Activated CD4-positive, alpha-beta memory T cell treated with anti-CD3 and anti-CD28 coated beads for 36 hours (primary cell): ENCODE measurements at regions not wholly inside any gene's neighbourhood (a gene's known extent, or its start where the extent isn't known, plus 50 kb on each side); places are given as distances from the start of the nearest gene placed in this dataset.

Source experiments
- CTCF ChIA-PET: fragments of 350-600 bp; sonication (Branson Sonifier 250); formaldehyde crosslinking; loops from one replicate; lab custom pipeline; 2021; ENCODE audit warnings: antibody characterized with exemption, inconsistent platforms; lab: Charles Lee
- POLR2A ChIA-PET: fragments of 350-600 bp; sonication (Branson Sonifier 250); formaldehyde crosslinking; loops from one replicate; lab custom pipeline; 2021; ENCODE audit warnings: antibody characterized with exemption; lab: Charles Lee
- DNase-seq: peaks from one replicate; pipeline ENCODE4 v3.0.0-alpha.2; 2020
- H3K27ac Mint-ChIP-seq: one replicate; pipeline ENCODE4 v1.8.0; 2021; ENCODE audit warnings: mixed read lengths
- H3K27me3 Mint-ChIP-seq: one replicate; pipeline ENCODE4 v1.8.0; 2021; ENCODE audit warnings: mixed read lengths
- H3K36me3 Mint-ChIP-seq: one replicate; pipeline ENCODE4 v1.8.0; 2021; ENCODE audit warnings: mixed read lengths
- H3K4me1 Mint-ChIP-seq: one replicate; pipeline ENCODE4 v1.8.0; 2021; ENCODE audit warnings: low read depth, mixed read lengths
- H3K4me3 Mint-ChIP-seq: one replicate; pipeline ENCODE4 v1.8.0; 2021; ENCODE audit warnings: mild to moderate bottlenecking, mixed read lengths
- H3K9me3 Mint-ChIP-seq: one replicate; pipeline ENCODE4 v1.8.0; 2021; ENCODE audit warnings: mixed read lengths
- intact Hi-C: fragments of 100-400 bp; cut with micrococcal nuclease; formaldehyde crosslinking; loops from one replicate; pipeline ENCODE4 v1.15.1; 2023

DNA sequence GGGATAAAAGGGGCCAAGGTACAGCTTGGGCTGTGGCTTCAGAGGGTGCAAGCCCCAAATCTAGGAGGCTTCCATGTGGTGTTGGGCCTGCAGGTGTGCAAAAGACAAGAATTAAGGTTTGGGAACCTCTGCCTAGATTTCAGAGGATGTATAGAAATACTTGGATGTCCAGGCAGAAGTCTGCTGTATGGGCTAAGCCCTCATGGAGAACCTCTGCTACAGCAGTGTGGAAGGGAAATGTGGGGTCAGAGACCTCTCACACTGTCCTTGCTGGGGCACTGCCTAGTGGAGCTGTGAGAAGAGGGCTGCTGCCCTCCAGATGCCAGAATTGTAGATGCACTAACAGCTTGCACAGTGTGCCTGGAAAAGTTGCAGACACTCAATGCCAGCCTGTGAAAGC, 880.6 kb upstream of the ID2 start:
- DNase-seq, result no peak
- intact Hi-C loops, result no loop called here
- no peaks in the 10 kb centered on the region for H3K4me1 Mint-ChIP-seq

DNA sequence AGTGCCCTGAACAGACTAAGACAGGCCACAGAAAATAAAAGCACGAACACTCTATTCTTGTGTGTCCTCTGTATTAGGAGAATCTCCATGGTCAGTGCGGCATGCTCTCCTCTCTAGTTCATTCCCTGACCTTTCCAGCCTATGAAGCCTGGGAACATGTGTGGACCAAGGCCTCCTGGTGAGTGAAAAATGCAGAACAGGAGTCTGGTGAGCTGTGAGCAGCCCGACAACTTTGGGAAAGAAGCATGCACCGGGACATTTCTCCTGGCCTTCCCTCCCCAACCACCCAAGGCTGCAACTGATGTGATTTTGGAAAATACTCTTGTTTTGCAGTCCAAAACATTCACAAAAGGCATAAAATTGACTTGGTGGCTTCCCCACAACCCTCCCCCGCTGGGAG, 878.3 kb upstream of the ID2 start:
- Mint-ChIP-seq H3K4me1 (no peaks in the 10 kb centered on the region), H3K36me3 (peaks cover 17% of the 10 kb centered on the region), H3K4me3 (no peak overlapping the region), H3K9me3 (peaks cover 27% of the 10 kb centered on the region), H3K27me3 (no peaks in the 10 kb centered on the region), H3K27ac (no peak overlapping the region)
- POLR2A ChIA-PET, result no interaction called here
- CTCF ChIA-PET, result no interaction called here
- no peak for DNase-seq
- intact Hi-C loops, result no loop called here

More for the DNA sequence above, 880.6 kb upstream of the ID2 start:
- Mint-ChIP-seq H3K36me3 (peaks cover 17% of the 10 kb centered on the region), H3K27me3 (no peaks in the 10 kb centered on the region), H3K27ac (no peak overlapping the region), H3K4me3 (no peak overlapping the region), H3K9me3 (peaks cover 27% of the 10 kb centered on the region)
- ChIA-PET POLR2A (no interaction called here), CTCF (no interaction called here)

DNA sequence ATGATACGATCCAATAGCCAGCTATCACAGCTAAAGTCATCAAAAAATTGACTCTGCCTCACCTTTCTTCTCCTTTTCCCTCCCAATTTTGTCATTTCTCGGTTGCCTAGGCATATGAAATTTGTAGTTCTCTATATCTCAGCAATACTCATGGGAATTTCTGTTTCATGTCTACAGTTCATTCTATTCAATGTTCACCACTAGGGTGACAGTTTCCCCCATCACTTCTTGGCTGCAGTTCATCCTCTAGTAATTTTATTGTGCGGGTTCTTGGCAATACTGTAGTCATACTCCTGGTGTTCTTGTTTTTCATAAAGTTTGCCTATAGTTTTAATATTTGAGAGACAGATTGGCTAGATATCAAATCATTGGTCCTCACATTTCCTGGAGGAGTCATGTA, 872.2 kb upstream of the ID2 start:
- no peak overlapping the region for H3K27ac Mint-ChIP-seq
- no peak for DNase-seq
- H3K9me3 Mint-ChIP-seq, result no peaks in the 10 kb centered on the region
- POLR2A ChIA-PET, result no interaction called here
- CTCF ChIA-PET, result interaction anchor here (1.0 kb wide), 1 partner anchor 10 kb away, joined by 3 read pairs; no protein-coding TSS in a partner anchor
- H3K27me3 Mint-ChIP-seq, result no peaks in the 10 kb centered on the region
- intact Hi-C loops, result no loop called here
- no peak overlapping the region for H3K4me3 Mint-ChIP-seq
- H3K4me1 Mint-ChIP-seq, result no peaks in the 10 kb centered on the region
- H3K36me3 Mint-ChIP-seq, result no peaks in the 10 kb centered on the region

DNA sequence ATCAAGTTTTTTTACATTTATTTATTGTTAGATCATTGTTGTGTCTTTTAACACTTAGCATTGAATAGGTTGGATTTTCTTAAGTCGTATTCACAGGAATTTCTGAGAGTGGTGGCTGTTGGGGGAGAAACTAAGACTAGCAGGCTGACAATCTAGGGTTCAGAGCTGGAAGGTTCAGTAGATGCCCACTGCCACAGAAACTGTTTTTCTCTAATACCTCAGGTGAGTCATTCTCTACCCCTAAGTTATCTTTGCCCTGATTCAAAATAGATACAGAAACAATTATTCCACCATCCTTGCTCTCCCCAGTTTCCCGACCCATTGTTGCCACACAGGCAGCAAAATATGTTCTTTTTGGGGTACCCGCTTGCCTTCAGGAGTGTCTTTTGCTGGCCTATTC, 870.8 kb upstream of the ID2 start:
- intact Hi-C loops, result no loop called here
- H3K9me3 Mint-ChIP-seq, result no peaks in the 10 kb centered on the region

DNA sequence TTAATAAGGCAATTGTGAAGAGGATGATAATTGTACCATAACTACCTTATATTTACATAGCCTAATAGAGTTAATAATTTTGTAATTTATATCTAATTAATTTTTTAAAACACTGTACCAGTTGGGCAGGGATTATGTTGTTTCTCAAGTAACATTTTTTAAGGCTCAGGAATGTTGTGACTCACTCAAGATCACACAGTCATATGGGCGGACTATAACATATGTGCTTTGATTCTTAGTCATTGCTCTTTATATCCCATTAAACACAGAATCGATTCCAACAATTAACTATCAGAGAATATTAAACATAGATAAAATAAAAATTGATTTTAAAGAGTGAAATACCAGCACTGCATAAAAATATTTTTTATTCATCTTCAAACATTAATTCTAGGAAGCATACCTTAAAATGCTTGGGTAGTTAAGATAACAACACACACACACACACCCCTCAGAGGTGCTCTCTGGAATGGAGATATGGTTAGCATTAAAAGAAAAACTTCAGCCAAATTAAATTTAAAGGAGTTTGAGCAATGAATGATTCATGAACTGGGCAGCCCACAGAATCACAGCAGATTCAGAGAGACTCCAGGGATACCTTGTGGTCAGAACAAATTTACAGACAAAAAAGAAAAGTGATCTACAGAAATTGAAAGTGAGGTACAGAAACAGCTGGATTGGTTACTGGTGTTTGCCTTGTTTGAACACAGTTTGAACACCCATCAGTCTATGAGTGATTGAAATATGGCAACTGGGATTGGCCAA, 869.4 kb upstream of the ID2 start:
- Mint-ChIP-seq H3K27me3 (no peaks in the 10 kb centered on the region), H3K9me3 (no peaks in the 10 kb centered on the region), H3K27ac (no peak overlapping the region), H3K36me3 (no peaks in the 10 kb centered on the region), H3K4me1 (no peaks in the 10 kb centered on the region), H3K4me3 (no peak overlapping the region)
- no peak for DNase-seq
- intact Hi-C loops, result no loop called here
- ChIA-PET POLR2A (no interaction called here), CTCF (interaction anchor here (0.7 kb wide), 1 partner anchor 171 kb away, joined by 3 read pairs; no protein-coding TSS in a partner anchor)

More for the DNA sequence above, 870.8 kb upstream of the ID2 start:
- H3K27ac Mint-ChIP-seq, result no peak overlapping the region
- CTCF ChIA-PET, result no interaction called here
- H3K27me3 Mint-ChIP-seq, result no peaks in the 10 kb centered on the region
- H3K4me1 Mint-ChIP-seq, result no peaks in the 10 kb centered on the region
- H3K4me3 Mint-ChIP-seq, result no peak overlapping the region
- H3K36me3 Mint-ChIP-seq, result no peaks in the 10 kb centered on the region
- DNase-seq, result no peak
- POLR2A ChIA-PET, result no interaction called here

DNA sequence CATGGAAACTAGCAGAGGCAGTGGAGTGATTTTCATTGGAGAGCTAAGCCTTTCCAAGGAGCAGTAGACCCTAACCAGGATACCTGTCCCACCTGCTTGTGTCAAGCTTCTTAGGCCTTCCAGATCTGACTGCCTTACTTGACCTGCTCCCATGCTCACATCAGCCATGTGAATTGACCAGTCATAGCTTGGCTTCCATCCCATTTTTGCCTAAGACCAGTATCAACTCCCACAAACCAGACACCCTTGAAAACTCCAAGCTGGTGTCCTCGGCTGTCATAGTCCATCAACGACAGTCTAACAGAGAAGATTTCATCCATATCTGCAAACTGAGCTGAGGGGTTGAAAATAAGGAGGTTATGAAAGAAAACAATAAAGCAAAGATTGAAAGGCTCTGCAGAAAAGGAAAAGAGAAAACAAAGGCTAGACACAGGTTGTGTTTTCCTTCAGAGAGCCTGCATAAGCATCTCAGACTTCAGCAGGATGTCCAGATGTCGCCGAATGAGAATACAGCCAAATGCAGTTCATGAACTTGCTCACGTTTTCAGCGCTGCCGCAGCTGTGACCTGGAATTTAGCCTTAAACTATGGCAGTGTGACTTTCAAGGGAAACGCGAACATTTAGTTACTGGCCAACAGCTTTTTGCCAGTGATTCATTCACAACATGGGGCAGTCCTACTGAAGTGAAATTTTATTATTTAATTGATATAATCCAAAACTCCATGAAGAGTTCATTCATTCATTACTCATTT, 868.1 kb upstream of the ID2 start:
- ChIA-PET CTCF (no interaction called here), POLR2A (interaction anchor here (0.6 to 0.8 kb wide), 2 partner anchors 12 to 44 kb away, joined by 3 read pairs; no protein-coding TSS in a partner anchor)
- Mint-ChIP-seq H3K4me1 (no peaks in the 10 kb centered on the region), H3K27me3 (peaks cover 1% of the 10 kb centered on the region), H3K36me3 (no peaks in the 10 kb centered on the region), H3K27ac (no peak overlapping the region), H3K9me3 (no peaks in the 10 kb centered on the region), H3K4me3 (no peak overlapping the region)
- DNase-seq, result no peak
- intact Hi-C loops, result no loop called here

DNA sequence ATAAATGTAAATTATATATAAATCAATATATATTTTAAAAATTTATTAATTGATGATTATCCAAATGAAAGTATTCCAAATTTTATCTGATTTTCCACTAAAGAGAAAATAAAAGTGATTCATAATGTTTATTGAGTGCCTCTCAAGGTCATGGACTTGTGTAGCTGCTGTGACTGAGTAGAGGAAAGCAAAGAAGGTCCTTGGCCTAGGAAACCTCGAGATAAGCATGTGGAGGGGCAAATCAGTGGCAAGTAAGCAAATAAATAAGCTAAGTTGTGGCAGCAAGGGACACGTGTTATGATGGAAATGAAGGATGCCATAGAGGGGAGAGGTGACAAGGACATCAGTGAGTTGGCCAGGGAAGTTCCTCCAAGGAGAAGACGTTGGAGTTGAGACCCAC, 866.1 kb upstream of the ID2 start:
- CTCF ChIA-PET, result no interaction called here
- POLR2A ChIA-PET, result no interaction called here

DNA sequence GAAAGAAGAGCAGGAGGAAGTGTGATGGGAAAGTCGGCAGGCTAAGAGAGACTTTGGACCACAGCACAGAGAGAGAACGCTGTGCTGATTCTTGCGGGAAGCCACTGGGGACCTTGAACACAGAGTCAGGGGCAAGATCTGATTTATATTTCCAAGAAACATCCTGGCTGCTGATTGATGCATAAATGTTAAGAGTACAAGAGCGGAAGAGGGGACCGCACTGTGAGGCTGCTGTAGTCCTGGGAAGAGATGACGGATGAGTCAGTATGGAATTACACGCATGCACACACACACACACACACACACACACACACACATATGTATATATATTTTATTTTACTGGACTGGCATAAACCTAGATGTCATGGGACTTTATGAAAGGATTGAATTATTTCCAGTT, 865.6 kb upstream of the ID2 start:
- H3K4me3 Mint-ChIP-seq, result no peak overlapping the region
- no peak for DNase-seq
- no peak overlapping the region for H3K27ac Mint-ChIP-seq
- H3K27me3 Mint-ChIP-seq, result peaks cover 3% of the 10 kb centered on the region
- POLR2A ChIA-PET, result no interaction called here
- CTCF ChIA-PET, result no interaction called here
- H3K9me3 Mint-ChIP-seq, result no peaks in the 10 kb centered on the region
- no peaks in the 10 kb centered on the region for H3K36me3 Mint-ChIP-seq
- no peaks in the 10 kb centered on the region for H3K4me1 Mint-ChIP-seq
- intact Hi-C loops, result no loop called here

More for the DNA sequence above, 866.1 kb upstream of the ID2 start:
- H3K9me3 Mint-ChIP-seq, result no peaks in the 10 kb centered on the region
- intact Hi-C loops, result no loop called here
- no peak overlapping the region for H3K4me3 Mint-ChIP-seq
- DNase-seq, result no peak
- no peaks in the 10 kb centered on the region for H3K36me3 Mint-ChIP-seq
- H3K4me1 Mint-ChIP-seq, result no peaks in the 10 kb centered on the region
- H3K27ac Mint-ChIP-seq, result no peak overlapping the region
- peaks cover 3% of the 10 kb centered on the region for H3K27me3 Mint-ChIP-seq

DNA sequence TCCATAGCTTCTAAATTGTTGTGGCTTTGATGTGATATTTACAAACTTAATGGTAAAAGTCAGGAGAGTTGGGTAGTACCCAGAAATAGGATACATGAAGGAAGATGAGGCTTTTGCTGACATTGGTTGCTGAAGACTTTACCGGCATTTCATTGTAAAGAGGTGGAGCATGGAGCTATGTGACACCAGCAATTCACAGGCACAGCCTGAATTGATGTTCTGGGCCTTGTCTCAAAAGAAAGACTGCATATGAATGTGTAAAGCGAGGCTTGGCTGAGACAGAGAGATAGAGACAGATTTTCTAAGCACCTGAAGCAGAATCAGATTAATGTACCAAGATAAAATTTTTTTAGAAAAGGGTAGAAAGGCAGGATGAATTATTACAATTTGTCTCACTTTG, 864.9 kb upstream of the ID2 start:
- Mint-ChIP-seq H3K36me3 (no peaks in the 10 kb centered on the region), H3K4me3 (no peak overlapping the region), H3K9me3 (no peaks in the 10 kb centered on the region), H3K27ac (no peak overlapping the region), H3K4me1 (no peaks in the 10 kb centered on the region), H3K27me3 (peaks cover 3% of the 10 kb centered on the region)
- DNase-seq, result no peak
- POLR2A ChIA-PET, result no interaction called here
- CTCF ChIA-PET, result no interaction called here
- intact Hi-C loops, result no loop called here

DNA sequence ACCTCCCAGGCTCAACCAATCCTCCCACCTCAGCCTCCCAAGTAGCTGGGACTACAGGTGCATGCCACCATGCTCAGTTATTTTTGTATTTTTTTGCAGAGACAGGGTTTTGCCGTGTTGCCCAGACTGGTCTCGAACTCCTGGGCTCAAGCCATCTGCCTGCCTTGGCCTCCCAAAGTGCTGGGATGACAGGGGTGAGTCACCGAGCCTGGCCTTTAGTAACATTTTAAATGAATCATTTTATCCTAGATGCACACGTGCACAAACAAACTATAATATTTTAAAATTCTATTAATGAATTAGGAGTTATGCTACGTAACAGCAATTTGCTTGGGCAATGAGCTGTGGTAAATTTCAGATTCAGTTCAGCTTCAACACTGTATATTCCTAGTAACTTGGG, 862.5 kb upstream of the ID2 start:
- ChIA-PET CTCF (interaction anchor here (0.9 kb wide), 1 partner anchor 9 kb away, joined by 3 read pairs; no protein-coding TSS in a partner anchor), POLR2A (no interaction called here)
- intact Hi-C loops, result no loop called here
- no peak for DNase-seq
- H3K4me3 Mint-ChIP-seq, result no peak overlapping the region
- H3K36me3 Mint-ChIP-seq, result no peaks in the 10 kb centered on the region
- H3K4me1 Mint-ChIP-seq, result no peaks in the 10 kb centered on the region
- H3K27ac Mint-ChIP-seq, result no peak overlapping the region
- H3K9me3 Mint-ChIP-seq, result no peaks in the 10 kb centered on the region
- H3K27me3 Mint-ChIP-seq, result peaks cover 6% of the 10 kb centered on the region

DNA sequence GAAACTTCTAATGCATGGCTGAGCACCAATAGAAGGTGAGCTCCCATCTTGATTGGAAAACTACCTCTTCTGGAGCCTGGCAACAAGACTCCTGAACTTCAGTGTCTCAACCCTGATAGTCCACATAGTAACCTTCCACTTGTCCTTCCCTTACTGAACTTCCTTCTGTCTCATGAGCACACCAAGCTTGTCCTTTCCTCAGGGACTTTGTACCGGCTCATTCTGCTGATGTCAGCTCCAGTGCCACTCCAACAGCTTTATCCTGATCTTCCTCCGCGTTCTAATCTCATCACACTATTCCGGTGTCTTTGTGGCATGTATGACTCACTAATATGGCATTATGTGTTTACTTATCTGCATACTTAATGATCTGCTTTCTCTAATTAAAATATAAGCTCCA, 862.0 kb upstream of the ID2 start:
- H3K4me3 Mint-ChIP-seq, result no peak overlapping the region
- no peak overlapping the region for H3K27ac Mint-ChIP-seq
- H3K27me3 Mint-ChIP-seq, result peaks cover 6% of the 10 kb centered on the region
- DNase-seq, result no peak
- CTCF ChIA-PET, result interaction anchor here (0.9 kb wide), 1 partner anchor 10 kb away, joined by 3 read pairs; no protein-coding TSS in a partner anchor
- H3K36me3 Mint-ChIP-seq, result no peaks in the 10 kb centered on the region
- peaks cover under 1% of the 10 kb centered on the region for H3K4me1 Mint-ChIP-seq
- POLR2A ChIA-PET, result no interaction called here
- intact Hi-C loops, result no loop called here
- no peaks in the 10 kb centered on the region for H3K9me3 Mint-ChIP-seq

DNA sequence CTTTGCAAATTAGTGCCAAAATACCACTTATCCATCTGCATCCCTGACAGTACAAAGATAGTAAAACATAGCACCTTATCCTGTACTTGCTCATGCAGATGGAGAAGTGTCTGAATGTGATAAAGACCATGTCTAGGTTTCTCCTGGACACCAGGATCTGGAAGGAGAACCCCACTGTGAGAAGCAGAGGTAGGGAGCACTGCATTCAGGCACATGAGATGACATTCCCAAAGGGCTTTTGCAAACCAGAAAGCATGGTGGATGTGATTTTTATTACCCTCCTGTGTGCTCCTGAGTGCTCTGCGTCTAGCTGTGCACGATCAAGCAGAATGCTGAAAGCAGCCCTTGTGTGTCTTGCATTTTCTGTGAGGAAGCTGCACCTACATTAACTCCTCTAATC, 857.6 kb upstream of the ID2 start:
- intact Hi-C loops, result no loop called here
- H3K9me3 Mint-ChIP-seq, result no peaks in the 10 kb centered on the region
- H3K27ac Mint-ChIP-seq, result no peak overlapping the region
- H3K36me3 Mint-ChIP-seq, result no peaks in the 10 kb centered on the region
- ChIA-PET POLR2A (no interaction called here), CTCF (no interaction called here)
- no peak overlapping the region for H3K4me3 Mint-ChIP-seq
- H3K27me3 Mint-ChIP-seq, result peaks cover 3% of the 10 kb centered on the region
- no peak for DNase-seq
- H3K4me1 Mint-ChIP-seq, result peaks cover 23% of the 10 kb centered on the region
